Skeletal muscle satellite cell (primary cell): ENCODE measurements at regions not wholly inside any gene's neighbourhood (a gene's known extent, or its start where the extent isn't known, plus 50 kb on each side); places are given as distances from the start of the nearest gene placed in this dataset.

ENCODE experiments used
- H3K27me3 ChIP-seq: 2 replicates; pipeline ENCODE4 v1.7.0; 2013; ENCODE audit warnings: low read length; ENCODE audit not compliant: control insufficient read depth, insufficient read depth
- H3K36me3 ChIP-seq: 2 replicates; pipeline ENCODE4 v1.7.0; 2013; ENCODE audit warnings: mild to moderate bottlenecking, control low read depth, low read length; ENCODE audit not compliant: insufficient read depth
- H3K4me1 ChIP-seq: 2 replicates; pipeline ENCODE4 v1.7.0; 2013; ENCODE audit warnings: low read length; ENCODE audit not compliant: control insufficient read depth, insufficient read depth
- H3K4me2 ChIP-seq: 2 replicates; pipeline ENCODE4 v1.7.0; 2013; ENCODE audit warnings: mild to moderate bottlenecking, low read length
- H3K4me3 ChIP-seq: 2 replicates; pipeline ENCODE4 v1.7.0; 2013; ENCODE audit warnings: low read length
- H3K9ac ChIP-seq: 2 replicates; pipeline ENCODE4 v1.7.0; 2013; ENCODE audit warnings: mild to moderate bottlenecking, low read depth, low read length, moderate library complexity
- H3K9me3 ChIP-seq: replicated peaks from 2 replicates; pipeline ENCODE4 v1.7.0; 2013; ENCODE audit warnings: mild to moderate bottlenecking, control low read depth, low read length

- no peak overlapping the region for H3K4me2 ChIP-seq
- no peaks in the 10 kb centered on the region for H3K9me3 ChIP-seq
- no peaks in the 10 kb centered on the region for H3K36me3 ChIP-seq
- no peaks in the 10 kb centered on the region for H3K4me1 ChIP-seq
- no peak overlapping the region for H3K9ac ChIP-seq
- no peak overlapping the region for H3K4me3 ChIP-seq
- H3K27me3 ChIP-seq: no peaks in the 10 kb centered on the region
These were observed 127.4 kb upstream of the FAM83B start for GRCh38 chr6:54719131-54719530.

GRCh38 chr6:54719633-54720032 lies 126.9 kb upstream of the FAM83B start:
- Histone ChIP-seq H3K4me1 (no peaks in the 10 kb centered on the region), H3K4me3 (no peak overlapping the region), H3K9me3 (no peaks in the 10 kb centered on the region), H3K4me2 (no peak overlapping the region), H3K27me3 (no peaks in the 10 kb centered on the region), H3K9ac (no peak overlapping the region), H3K36me3 (no peaks in the 10 kb centered on the region)

- Histone ChIP-seq H3K4me1 (no peaks in the 10 kb centered on the region), H3K27me3 (no peaks in the 10 kb centered on the region), H3K4me3 (no peak overlapping the region), H3K4me2 (no peak overlapping the region), H3K9me3 (no peaks in the 10 kb centered on the region), H3K36me3 (no peaks in the 10 kb centered on the region), H3K9ac (no peak overlapping the region)
These were observed 124.2 kb upstream of the FAM83B start for GRCh38 chr6:54722328-54722727.

- Histone ChIP-seq H3K4me2 (no peak overlapping the region), H3K4me1 (no peaks in the 10 kb centered on the region), H3K9ac (no peak overlapping the region), H3K27me3 (no peaks in the 10 kb centered on the region), H3K36me3 (no peaks in the 10 kb centered on the region), H3K9me3 (no peaks in the 10 kb centered on the region), H3K4me3 (no peak overlapping the region)
These were observed 116.9 kb upstream of the FAM83B start for GRCh38 chr6:54729716-54730115.

GRCh38 chr6:54730767-54731630 lies 115.6 kb upstream of the FAM83B start:
- Histone ChIP-seq H3K27me3 (no peaks in the 10 kb centered on the region), H3K36me3 (no peaks in the 10 kb centered on the region), H3K4me2 (no peak overlapping the region), H3K9ac (no peak overlapping the region), H3K4me1 (no peaks in the 10 kb centered on the region), H3K9me3 (no peaks in the 10 kb centered on the region), H3K4me3 (no peak overlapping the region)

GRCh38 chr6:54737247-54737646 lies 109.3 kb upstream of the FAM83B start:
- Histone ChIP-seq H3K9ac (no peak overlapping the region), H3K4me2 (no peak overlapping the region), H3K36me3 (no peaks in the 10 kb centered on the region), H3K27me3 (no peaks in the 10 kb centered on the region), H3K4me1 (no peaks in the 10 kb centered on the region), H3K9me3 (no peaks in the 10 kb centered on the region), H3K4me3 (no peak overlapping the region)

GRCh38 chr6:54747955-54748354 lies 98.6 kb upstream of the FAM83B start:
- no peaks in the 10 kb centered on the region for H3K27me3 ChIP-seq

GRCh38 chr6:54754406-54754805 lies 92.2 kb upstream of the FAM83B start:
- no peak overlapping the region for H3K4me3 ChIP-seq
- H3K27me3 ChIP-seq: no peaks in the 10 kb centered on the region
- no peaks in the 10 kb centered on the region for H3K4me1 ChIP-seq
- H3K9me3 ChIP-seq: no peaks in the 10 kb centered on the region
- H3K9ac ChIP-seq: no peak overlapping the region
- H3K36me3 ChIP-seq: no peaks in the 10 kb centered on the region
- no peak overlapping the region for H3K4me2 ChIP-seq

More at GRCh38 chr6:54747955-54748354, 98.6 kb upstream of the FAM83B start:
- Histone ChIP-seq H3K4me2 (no peak overlapping the region), H3K4me3 (no peak overlapping the region), H3K9me3 (no peaks in the 10 kb centered on the region), H3K9ac (no peak overlapping the region), H3K36me3 (no peaks in the 10 kb centered on the region), H3K4me1 (no peaks in the 10 kb centered on the region)

GRCh38 chr6:54758340-54758739 lies 88.2 kb upstream of the FAM83B start:
- H3K4me3 ChIP-seq: no peak overlapping the region
- H3K27me3 ChIP-seq: no peaks in the 10 kb centered on the region
- no peak overlapping the region for H3K4me2 ChIP-seq
- no peak overlapping the region for H3K9ac ChIP-seq
- H3K4me1 ChIP-seq: no peaks in the 10 kb centered on the region
- no peaks in the 10 kb centered on the region for H3K9me3 ChIP-seq
- H3K36me3 ChIP-seq: no peaks in the 10 kb centered on the region

- H3K4me1 ChIP-seq: no peaks in the 10 kb centered on the region
- no peaks in the 10 kb centered on the region for H3K27me3 ChIP-seq
- no peak overlapping the region for H3K4me3 ChIP-seq
- H3K36me3 ChIP-seq: no peaks in the 10 kb centered on the region
- no peaks in the 10 kb centered on the region for H3K9me3 ChIP-seq
- no peak overlapping the region for H3K9ac ChIP-seq
- no peak overlapping the region for H3K4me2 ChIP-seq
These were observed 78.1 kb upstream of the FAM83B start for GRCh38 chr6:54768494-54768893.

- H3K4me3 ChIP-seq: no peak overlapping the region
- H3K9me3 ChIP-seq: no peaks in the 10 kb centered on the region
- no peaks in the 10 kb centered on the region for H3K4me1 ChIP-seq
- H3K36me3 ChIP-seq: no peaks in the 10 kb centered on the region
- H3K4me2 ChIP-seq: no peak overlapping the region
- no peaks in the 10 kb centered on the region for H3K27me3 ChIP-seq
- H3K9ac ChIP-seq: no peak overlapping the region
These were observed 76.2 kb upstream of the FAM83B start for GRCh38 chr6:54770328-54770727.

- Histone ChIP-seq H3K9me3 (no peaks in the 10 kb centered on the region), H3K4me2 (no peak overlapping the region), H3K27me3 (no peaks in the 10 kb centered on the region), H3K4me3 (no peak overlapping the region), H3K36me3 (no peaks in the 10 kb centered on the region), H3K4me1 (no peaks in the 10 kb centered on the region), H3K9ac (no peak overlapping the region)
These were observed 74.6 kb upstream of the FAM83B start for GRCh38 chr6:54771968-54772367.
